ENCODE measurements at regions not wholly inside any gene's neighbourhood (a gene's known extent, or its start where the extent isn't known, plus 50 kb on each side); places are given as distances from the start of the nearest gene placed in this dataset.

GRCh38 chr1:106972074-106972473, 84.4 kb upstream of the PRMT6 start:
- no peak overlapping the region for H3K4me3 ChIP-seq (ENCODE audit: low read length)
- no peaks in the 10 kb centered on the region for H3K36me3 ChIP-seq (replicated peaks; ENCODE audit: insufficient read depth, low read length)
- H3K27me3 ChIP-seq (replicated peaks; ENCODE audit: insufficient read depth, low read length), result no peaks in the 10 kb centered on the region
- DNase-seq, result no peak
- no peak overlapping the region for H3K27ac ChIP-seq (ENCODE audit: low read length)
- H4K20me1 ChIP-seq (ENCODE audit: insufficient read depth, low read length), result no peaks in the 10 kb centered on the region
- no peaks in the 10 kb centered on the region for H3K9me3 ChIP-seq (replicated peaks; ENCODE audit: insufficient read depth, low read length)
- H3K9ac ChIP-seq (ENCODE audit: low read length), result no peak overlapping the region
- H3F3A ChIP-seq (ENCODE audit: insufficient read depth, low read length), result no peaks in the 10 kb centered on the region
- no peak overlapping the region for H2AFZ ChIP-seq (ENCODE audit: low read length)
- TF ChIP-seq EZH2 (optimal IDR thresholded peaks at IDR 0.05; ENCODE audit: low read depth, low read length) (no peak), CTCF (IDR thresholded peaks at IDR 0.05; ENCODE audit: low read length) (no peak), EZH2phosphoT487 (IDR thresholded peaks at IDR 0.05; ENCODE audit: low read length) (no peak)
- H3K4me1 ChIP-seq (ENCODE audit: low read length), result no peaks in the 10 kb centered on the region
- H3K79me2 ChIP-seq (ENCODE audit: low read length), result no peaks in the 10 kb centered on the region
- no peak overlapping the region for H3K4me2 ChIP-seq (ENCODE audit: low read depth, low read length)
- no peaks in the 10 kb centered on the region for H3K9me2 ChIP-seq (replicated peaks; ENCODE audit: insufficient read depth, low read length)

- Histone ChIP-seq H3K36me3 (replicated peaks; ENCODE audit: insufficient read depth, low read length) (no peaks in the 10 kb centered on the region), H3F3A (ENCODE audit: insufficient read depth, low read length) (no peaks in the 10 kb centered on the region), H3K9me2 (replicated peaks; ENCODE audit: insufficient read depth, low read length) (no peaks in the 10 kb centered on the region), H3K9me3 (replicated peaks; ENCODE audit: insufficient read depth, low read length) (no peaks in the 10 kb centered on the region), H3K79me2 (ENCODE audit: low read length) (no peaks in the 10 kb centered on the region), H3K27me3 (replicated peaks; ENCODE audit: insufficient read depth, low read length) (no peaks in the 10 kb centered on the region), H3K4me2 (ENCODE audit: low read depth, low read length) (no peak overlapping the region), H4K20me1 (ENCODE audit: insufficient read depth, low read length) (no peaks in the 10 kb centered on the region), H3K4me3 (ENCODE audit: low read length) (no peak overlapping the region), H3K9ac (ENCODE audit: low read length) (no peak overlapping the region), H2AFZ (ENCODE audit: low read length) (no peak overlapping the region), H3K4me1 (ENCODE audit: low read length) (no peaks in the 10 kb centered on the region), H3K27ac (ENCODE audit: low read length) (no peak overlapping the region)
- no peak for DNase-seq
- TF ChIP-seq CTCF (IDR thresholded peaks at IDR 0.05; ENCODE audit: low read length), result no peak
Measured at GRCh38 chr1:106975944-106976343, 80.5 kb upstream of the PRMT6 start.

GRCh38 chr1:106978477-106979322, 77.8 kb upstream of the PRMT6 start:
- Histone ChIP-seq H3K4me2 (ENCODE audit: low read depth, low read length) (no peak overlapping the region), H3K27ac (ENCODE audit: low read length) (no peak overlapping the region), H3K4me1 (ENCODE audit: low read length) (no peaks in the 10 kb centered on the region), H3K36me3 (replicated peaks; ENCODE audit: insufficient read depth, low read length) (no peaks in the 10 kb centered on the region), H4K20me1 (ENCODE audit: insufficient read depth, low read length) (no peaks in the 10 kb centered on the region), H3K79me2 (ENCODE audit: low read length) (no peaks in the 10 kb centered on the region), H3K27me3 (replicated peaks; ENCODE audit: insufficient read depth, low read length) (no peaks in the 10 kb centered on the region), H3K9me3 (replicated peaks; ENCODE audit: insufficient read depth, low read length) (no peaks in the 10 kb centered on the region), H3F3A (ENCODE audit: insufficient read depth, low read length) (no peaks in the 10 kb centered on the region), H2AFZ (ENCODE audit: low read length) (no peak overlapping the region), H3K9ac (ENCODE audit: low read length) (no peak overlapping the region), H3K4me3 (ENCODE audit: low read length) (no peak overlapping the region), H3K9me2 (replicated peaks; ENCODE audit: insufficient read depth, low read length) (no peaks in the 10 kb centered on the region)
- no peak for DNase-seq
- no peak for TF ChIP-seq EZH2phosphoT487 (IDR thresholded peaks at IDR 0.05; ENCODE audit: low read length)

GRCh38 chr1:106979371-106979770, 77.1 kb upstream of the PRMT6 start:
- no peaks in the 10 kb centered on the region for H3K9me3 ChIP-seq (replicated peaks; ENCODE audit: insufficient read depth, low read length)
- no peak overlapping the region for H3K9ac ChIP-seq (ENCODE audit: low read length)
- no peaks in the 10 kb centered on the region for H4K20me1 ChIP-seq (ENCODE audit: insufficient read depth, low read length)
- H3K4me3 ChIP-seq (ENCODE audit: low read length), result no peak overlapping the region
- no peaks in the 10 kb centered on the region for H3K9me2 ChIP-seq (replicated peaks; ENCODE audit: insufficient read depth, low read length)
- no peaks in the 10 kb centered on the region for H3K79me2 ChIP-seq (ENCODE audit: low read length)
- no peaks in the 10 kb centered on the region for H3K36me3 ChIP-seq (replicated peaks; ENCODE audit: insufficient read depth, low read length)
- no peaks in the 10 kb centered on the region for H3K4me1 ChIP-seq (ENCODE audit: low read length)
- DNase-seq, result no peak
- no peak overlapping the region for H3K27ac ChIP-seq (ENCODE audit: low read length)
- no peak for TF ChIP-seq EZH2 (optimal IDR thresholded peaks at IDR 0.05; ENCODE audit: low read depth, low read length)
- TF ChIP-seq CTCF (IDR thresholded peaks at IDR 0.05; ENCODE audit: low read length), result no peak
- TF ChIP-seq EZH2phosphoT487 (IDR thresholded peaks at IDR 0.05; ENCODE audit: low read length), result no peak
- H3K4me2 ChIP-seq (ENCODE audit: low read depth, low read length), result no peak overlapping the region
- H3K27me3 ChIP-seq (replicated peaks; ENCODE audit: insufficient read depth, low read length), result no peaks in the 10 kb centered on the region
- H2AFZ ChIP-seq (ENCODE audit: low read length), result no peak overlapping the region
- no peaks in the 10 kb centered on the region for H3F3A ChIP-seq (ENCODE audit: insufficient read depth, low read length)

All from MM.1S (cell line).